ENCODE measurements at regions not wholly inside any gene's neighbourhood (a gene's known extent, or its start where the extent isn't known, plus 50 kb on each side); places are given as distances from the start of the nearest gene placed in this dataset.

GRCh38 chr11:27246925-27247324 is 116.1 kb downstream of the CCDC34 start:
- no peak for TF ChIP-seq POLR2A (IDR thresholded peaks at IDR 0.05)
- TF ChIP-seq CTCF (IDR thresholded peaks at IDR 0.05): no peak
- Histone ChIP-seq H3K4me1 (no peaks in the 10 kb centered on the region), H3K36me3 (replicated peaks in 1 of 2; ENCODE audit: insufficient read depth in 1 of 2, low read depth in 2 of 2) (no peaks in the 10 kb centered on the region), H3K4me3 (no peak overlapping the region), H3K9me3 (no peaks in the 10 kb centered on the region), H3K27me3 (no peaks in the 10 kb centered on the region), H3K27ac (no peak overlapping the region)
- DNase-seq (no peak), ATAC-seq (no peak)
- intact Hi-C loops (cut with DNase I): no loop called here
- WGBS, 2 donors: 71 to 73% methylated on average over 3 of the region's 3 CpGs

GRCh38 chr11:27244900-27245299 is 118.1 kb downstream of the CCDC34 start:
- intact Hi-C loops (cut with DNase I): no loop called here
- Histone ChIP-seq H3K9me3 (no peaks in the 10 kb centered on the region), H3K27me3 (no peaks in the 10 kb centered on the region), H3K4me3 (no peak overlapping the region), H3K36me3 (replicated peaks in 1 of 2; ENCODE audit: insufficient read depth in 1 of 2, low read depth in 2 of 2) (no peaks in the 10 kb centered on the region), H3K27ac (no peak overlapping the region), H3K4me1 (no peaks in the 10 kb centered on the region)
- TF ChIP-seq POLR2A (IDR thresholded peaks at IDR 0.05) (no peak), CTCF (IDR thresholded peaks at IDR 0.05) (no peak)
- no peak for ATAC-seq
- no peak for DNase-seq

GRCh38 chr11:27242591-27242990 is 120.4 kb downstream of the CCDC34 start:
- Histone ChIP-seq H3K4me1 (no peaks in the 10 kb centered on the region), H3K36me3 (replicated peaks in 1 of 2; ENCODE audit: insufficient read depth in 1 of 2, low read depth in 2 of 2) (no peaks in the 10 kb centered on the region), H3K27ac (no peak overlapping the region), H3K4me3 (no peak overlapping the region), H3K27me3 (no peaks in the 10 kb centered on the region), H3K9me3 (no peaks in the 10 kb centered on the region)
- no peak for DNase-seq
- no peak for ATAC-seq
- no peak for TF ChIP-seq POLR2A (IDR thresholded peaks at IDR 0.05)
- no peak for TF ChIP-seq CTCF (IDR thresholded peaks at IDR 0.05)
- 48 to 59% methylated on average over 1 of the region's 1 CpG for WGBS, 2 donors
- intact Hi-C loops (cut with DNase I): no loop called here

GRCh38 chr11:27241311-27242122 is 121.5 kb downstream of the CCDC34 start:
- intact Hi-C loops (cut with DNase I): no loop called here
- no peaks in the 10 kb centered on the region for H3K27me3 ChIP-seq
- H3K4me1 ChIP-seq: no peaks in the 10 kb centered on the region
- ATAC-seq: no peak
- no peak for TF ChIP-seq POLR2A (IDR thresholded peaks at IDR 0.05)
- no peak for TF ChIP-seq CTCF (IDR thresholded peaks at IDR 0.05)
- H3K36me3 ChIP-seq (replicated peaks in 1 of 2; ENCODE audit: insufficient read depth in 1 of 2, low read depth in 2 of 2): no peaks in the 10 kb centered on the region
- H3K4me3 ChIP-seq: no peak overlapping the region
- H3K9me3 ChIP-seq: no peaks in the 10 kb centered on the region
- no peak for DNase-seq
- no peak overlapping the region for H3K27ac ChIP-seq
- WGBS, 2 donors: 46 to 60% methylated on average over 2 of the region's 2 CpGs
